PC-9 (cell line): ENCODE measurements at regions not wholly inside any gene's neighbourhood (a gene's known extent, or its start where the extent isn't known, plus 50 kb on each side); places are given as distances from the start of the nearest gene placed in this dataset.

ENCODE experiments used
- EZH2 ChIP-seq: fragments of 200-600 bp; sonication (generic); IDR thresholded peaks from 2 replicates; pipeline ENCODE4 v1.8.0; 2017; ENCODE audit warnings: antibody characterized with exemption, low read depth
- TF ChIP-seq, protein P1 (sequence below): fragments of 200-600 bp; sonication (generic); conservative IDR thresholded peaks from 2 replicates; pipeline ENCODE4 v1.6.1; 2017; ENCODE audit warnings: mixed run types, antibody characterized with exemption, mild to moderate bottlenecking, moderate library complexity

DNA sequence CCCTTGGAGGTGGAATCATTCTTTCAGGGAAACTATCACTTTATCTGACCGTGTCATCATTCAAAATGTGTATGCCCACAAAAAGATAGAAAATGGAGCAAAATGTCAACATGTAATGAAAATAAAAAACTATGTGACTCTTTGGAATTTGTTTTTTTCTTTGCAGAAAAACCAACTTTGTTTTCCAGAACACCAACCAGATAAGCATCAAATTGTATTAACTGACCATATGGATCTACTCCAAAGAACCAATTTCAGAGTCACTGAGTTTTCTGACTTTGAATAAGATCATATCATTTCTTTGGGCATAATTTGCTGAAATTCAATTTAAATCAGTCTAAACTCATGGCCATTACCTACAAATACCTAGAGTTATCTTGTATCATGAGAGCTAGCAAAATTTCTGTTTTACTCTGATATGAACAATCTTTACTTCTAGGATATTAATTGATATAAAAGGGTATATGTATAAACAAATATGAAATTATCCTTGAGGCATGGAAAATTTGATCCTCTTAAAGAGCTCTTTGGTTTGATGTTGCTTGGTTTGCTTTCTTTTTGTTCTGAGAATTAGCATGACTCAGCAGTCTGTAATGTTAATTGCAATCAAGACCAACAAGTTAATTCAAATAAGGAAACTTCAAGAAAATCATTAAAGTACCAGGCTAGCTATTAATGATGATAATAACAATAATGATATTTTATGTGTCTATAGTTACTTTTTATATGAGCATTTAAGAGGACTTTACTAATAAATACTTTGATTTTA, 444.4 kb upstream of the MARCKS start:
- TF ChIP-seq, protein P1, sequence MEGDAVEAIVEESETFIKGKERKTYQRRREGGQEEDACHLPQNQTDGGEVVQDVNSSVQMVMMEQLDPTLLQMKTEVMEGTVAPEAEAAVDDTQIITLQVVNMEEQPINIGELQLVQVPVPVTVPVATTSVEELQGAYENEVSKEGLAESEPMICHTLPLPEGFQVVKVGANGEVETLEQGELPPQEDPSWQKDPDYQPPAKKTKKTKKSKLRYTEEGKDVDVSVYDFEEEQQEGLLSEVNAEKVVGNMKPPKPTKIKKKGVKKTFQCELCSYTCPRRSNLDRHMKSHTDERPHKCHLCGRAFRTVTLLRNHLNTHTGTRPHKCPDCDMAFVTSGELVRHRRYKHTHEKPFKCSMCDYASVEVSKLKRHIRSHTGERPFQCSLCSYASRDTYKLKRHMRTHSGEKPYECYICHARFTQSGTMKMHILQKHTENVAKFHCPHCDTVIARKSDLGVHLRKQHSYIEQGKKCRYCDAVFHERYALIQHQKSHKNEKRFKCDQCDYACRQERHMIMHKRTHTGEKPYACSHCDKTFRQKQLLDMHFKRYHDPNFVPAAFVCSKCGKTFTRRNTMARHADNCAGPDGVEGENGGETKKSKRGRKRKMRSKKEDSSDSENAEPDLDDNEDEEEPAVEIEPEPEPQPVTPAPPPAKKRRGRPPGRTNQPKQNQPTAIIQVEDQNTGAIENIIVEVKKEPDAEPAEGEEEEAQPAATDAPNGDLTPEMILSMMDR, result no peak
- no peak for TF ChIP-seq EZH2
